GM23338 (cell line): ENCODE measurements at regions not wholly inside any gene's neighbourhood (a gene's known extent, or its start where the extent isn't known, plus 50 kb on each side); places are given as distances from the start of the nearest gene placed in this dataset.

Source experiments
- ATAC-seq: fragments of 200-7000 bp; cut with Tn5 transposase; 3 replicates; pipeline ENCODE4 v1.9.1; 2020
- DNase-seq: peaks from one replicate; pipeline ENCODE4 v3.0.0-alpha.2; 2015; ENCODE audit warnings: low spot score
- H2AFZ ChIP-seq: fragments of 200-600 bp; sonication (generic); 2 replicates; pipeline ENCODE4 v1.8.0; 2016; ENCODE audit warnings: antibody characterized with exemption, mild to moderate bottlenecking, moderate library complexity
- H3F3A ChIP-seq: fragments of 200-600 bp; sonication (generic); replicated peaks from 2 replicates; pipeline ENCODE4 v1.8.0; 2017; ENCODE audit warnings: antibody characterized with exemption, mixed run types, low read depth
- H3K27ac ChIP-seq: fragments of 200-600 bp; sonication (generic); 2 replicates; pipeline ENCODE4 v1.6.1; 2016; ENCODE audit warnings: low read depth
- H3K27me3 ChIP-seq: fragments of 200-600 bp; sonication (generic); 2 replicates; pipeline ENCODE4 v1.8.0; 2016; ENCODE audit warnings: mild to moderate bottlenecking, mixed run types, moderate library complexity; ENCODE audit not compliant: insufficient read depth
- H3K36me3 ChIP-seq: fragments of 200-600 bp; sonication (generic); 2 replicates; pipeline ENCODE4 v1.8.0; 2016; ENCODE audit warnings: mild to moderate bottlenecking; ENCODE audit not compliant: insufficient read depth
- H3K4me1 ChIP-seq: fragments of 200-600 bp; sonication (generic); 2 replicates; pipeline ENCODE4 v1.8.0; 2016; ENCODE audit warnings: mild to moderate bottlenecking, moderate library complexity; ENCODE audit not compliant: insufficient read depth
- H3K4me2 ChIP-seq: fragments of 200-600 bp; sonication (generic); 2 replicates; pipeline ENCODE4 v1.7.1; 2017; ENCODE audit warnings: mixed run types
- H3K4me3 ChIP-seq: fragments of 200-600 bp; sonication (generic); 2 replicates; pipeline ENCODE4 v1.6.1; 2016; ENCODE audit warnings: mixed run types
- H3K79me2 ChIP-seq: fragments of 200-600 bp; sonication (generic); replicated peaks from 2 replicates; pipeline ENCODE4 v1.8.0; 2017; ENCODE audit warnings: mild to moderate bottlenecking; ENCODE audit not compliant: insufficient read depth
- H3K9me2 ChIP-seq: fragments of 200-600 bp; sonication (generic); 2 replicates; pipeline ENCODE4 v1.8.0; 2017; ENCODE audit not compliant: insufficient read depth
- H4K20me1 ChIP-seq: fragments of 200-600 bp; sonication (generic); replicated peaks from 2 replicates; pipeline ENCODE4 v1.8.0; 2017; ENCODE audit warnings: mild to moderate bottlenecking; ENCODE audit not compliant: insufficient read depth
- H3K27ac Mint-ChIP-seq: 2 replicates; pipeline ENCODE4 v1.8.0; 2020; ENCODE audit warnings: inconsistent platforms, mild to moderate bottlenecking, moderate library complexity, mixed read lengths
- H3K27me3 Mint-ChIP-seq: 3 replicates; pipeline ENCODE4 v1.8.0; 2022; ENCODE audit warnings: low read depth, mild to moderate bottlenecking, moderate library complexity, mixed read lengths, inconsistent platforms; ENCODE audit not compliant: insufficient read depth, poor library complexity
- H3K36me3 Mint-ChIP-seq: 3 replicates; pipeline ENCODE4 v1.8.0; 2021; ENCODE audit warnings: low read depth, mild to moderate bottlenecking, inconsistent platforms, moderate library complexity, mixed read lengths
- H3K4me1 Mint-ChIP-seq: 3 replicates; pipeline ENCODE4 v1.8.0; 2020; ENCODE audit warnings: mild to moderate bottlenecking, inconsistent platforms, mixed read lengths
- H3K4me3 Mint-ChIP-seq: 3 replicates; pipeline ENCODE4 v1.8.0; 2021; ENCODE audit warnings: moderate library complexity, mild to moderate bottlenecking, inconsistent platforms, mixed read lengths
- H3K9me3 Mint-ChIP-seq: 3 replicates; pipeline ENCODE4 v1.8.0; 2020; ENCODE audit warnings: moderate library complexity, mild to moderate bottlenecking, inconsistent platforms, mixed read lengths
- CREB1 ChIP-seq: fragments of 250-450 bp; sonication (Bioruptor Pico); IDR thresholded peaks from 2 replicates; pipeline ENCODE4 v1.5.0; 2020; ENCODE audit warnings: low read depth, mild to moderate bottlenecking, moderate library complexity
- EZH2 ChIP-seq: fragments of 200-600 bp; sonication (generic); IDR thresholded peaks from one replicate; pipeline ENCODE4 v1.8.0; 2017; ENCODE audit warnings: antibody characterized with exemption, mild to moderate bottlenecking, low read depth; ENCODE audit not compliant: unreplicated experiment
- EZH2phosphoT487 ChIP-seq: fragments of 200-600 bp; sonication (generic); IDR thresholded peaks from one replicate; pipeline ENCODE4 v1.8.1; 2018; ENCODE audit warnings: antibody characterized with exemption; ENCODE audit not compliant: unreplicated experiment
- JUNB ChIP-seq: IDR thresholded peaks from one replicate; pipeline ENCODE4 v1.6.1; 2016; ENCODE audit warnings: antibody characterized with exemption; ENCODE audit not compliant: unreplicated experiment
- NANOG ChIP-seq: IDR thresholded peaks from 2 replicates; pipeline ENCODE4 v1.6.1; 2016; ENCODE audit warnings: antibody characterized with exemption, borderline replicate concordance
- POLR2AphosphoS5 ChIP-seq: IDR thresholded peaks from 2 replicates; pipeline ENCODE4 v1.6.1; 2016; ENCODE audit warnings: antibody characterized with exemption, low read depth
- ZNF114 ChIP-seq: fragments of 250-450 bp; sonication (Bioruptor Pico); IDR thresholded peaks from 2 replicates; pipeline ENCODE4 v1.5.0; 2020; ENCODE audit warnings: mild to moderate bottlenecking, moderate library complexity
- ZNF331 ChIP-seq: fragments of 250-450 bp; sonication (Bioruptor Pico); IDR thresholded peaks from 2 replicates; pipeline ENCODE4 v1.5.0; 2020; ENCODE audit warnings: low read depth, mild to moderate bottlenecking, moderate library complexity
- TF ChIP-seq, protein P1 (sequence below): fragments of 250-450 bp; sonication (Bioruptor Pico); IDR thresholded peaks from 2 replicates; pipeline ENCODE4 v1.5.0; 2020; ENCODE audit warnings: mild to moderate bottlenecking, moderate library complexity
- TF ChIP-seq, protein P2 (sequence below): IDR thresholded peaks from 2 replicates; pipeline ENCODE4 v1.6.1; 2016; ENCODE audit warnings: antibody characterized with exemption

DNA sequence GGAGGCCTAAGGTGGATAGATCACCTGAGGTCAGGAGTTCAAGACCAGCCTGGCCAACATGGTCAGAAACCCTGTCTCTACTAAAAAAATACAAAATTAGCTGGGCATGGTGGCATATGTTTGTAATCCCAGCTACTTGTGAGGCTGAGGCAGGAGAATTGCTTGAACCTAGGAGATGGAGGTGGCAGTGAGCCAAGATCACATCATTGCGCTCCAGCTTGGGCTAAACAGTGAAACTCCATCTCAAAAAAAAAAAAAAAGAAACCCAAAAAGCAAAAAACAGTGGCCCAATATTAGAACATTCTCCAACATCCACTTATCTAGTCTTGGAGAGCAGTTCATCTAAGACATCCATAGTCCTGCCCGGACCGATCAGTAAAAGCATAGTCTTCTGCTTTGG lies 260.4 kb downstream of the MREG start:
- Mint-ChIP-seq H3K36me3 (no peaks in the 10 kb centered on the region), H3K27me3 (peaks cover 1% of the 10 kb centered on the region), H3K4me1 (0 out of 3 replicates have a peak, but pooled peaks cover 2% of the 10 kb centered on the region), H3K9me3 (no peaks in the 10 kb centered on the region; the same call in 2 of the 3 replicates), H3K4me3 (no peak overlapping the region), H3K27ac (no peak overlapping the region)
- H3K79me2 ChIP-seq = no peaks in the 10 kb centered on the region
- H3K9me2 ChIP-seq = peaks cover 18% of the 10 kb centered on the region; the same call in 1 of the 2 replicates
- no peak for DNase-seq
- no peaks in the 10 kb centered on the region for H3K36me3 ChIP-seq
- H3K27me3 ChIP-seq = no peaks in the 10 kb centered on the region
- H2AFZ ChIP-seq = no peak overlapping the region
- no peaks in the 10 kb centered on the region for H3F3A ChIP-seq
- no peak overlapping the region for H3K4me3 ChIP-seq
- TF ChIP-seq JUNB (no peak), NANOG (no peak), ZNF331 (CRISPR knock-in tag) (no peak), EZH2phosphoT487 (no peak), CREB1 (CRISPR knock-in tag) (no peak), ZNF114 (CRISPR knock-in tag) (no peak), POLR2AphosphoS5 (no peak), EZH2 (no peak)
- TF ChIP-seq, protein P1, sequence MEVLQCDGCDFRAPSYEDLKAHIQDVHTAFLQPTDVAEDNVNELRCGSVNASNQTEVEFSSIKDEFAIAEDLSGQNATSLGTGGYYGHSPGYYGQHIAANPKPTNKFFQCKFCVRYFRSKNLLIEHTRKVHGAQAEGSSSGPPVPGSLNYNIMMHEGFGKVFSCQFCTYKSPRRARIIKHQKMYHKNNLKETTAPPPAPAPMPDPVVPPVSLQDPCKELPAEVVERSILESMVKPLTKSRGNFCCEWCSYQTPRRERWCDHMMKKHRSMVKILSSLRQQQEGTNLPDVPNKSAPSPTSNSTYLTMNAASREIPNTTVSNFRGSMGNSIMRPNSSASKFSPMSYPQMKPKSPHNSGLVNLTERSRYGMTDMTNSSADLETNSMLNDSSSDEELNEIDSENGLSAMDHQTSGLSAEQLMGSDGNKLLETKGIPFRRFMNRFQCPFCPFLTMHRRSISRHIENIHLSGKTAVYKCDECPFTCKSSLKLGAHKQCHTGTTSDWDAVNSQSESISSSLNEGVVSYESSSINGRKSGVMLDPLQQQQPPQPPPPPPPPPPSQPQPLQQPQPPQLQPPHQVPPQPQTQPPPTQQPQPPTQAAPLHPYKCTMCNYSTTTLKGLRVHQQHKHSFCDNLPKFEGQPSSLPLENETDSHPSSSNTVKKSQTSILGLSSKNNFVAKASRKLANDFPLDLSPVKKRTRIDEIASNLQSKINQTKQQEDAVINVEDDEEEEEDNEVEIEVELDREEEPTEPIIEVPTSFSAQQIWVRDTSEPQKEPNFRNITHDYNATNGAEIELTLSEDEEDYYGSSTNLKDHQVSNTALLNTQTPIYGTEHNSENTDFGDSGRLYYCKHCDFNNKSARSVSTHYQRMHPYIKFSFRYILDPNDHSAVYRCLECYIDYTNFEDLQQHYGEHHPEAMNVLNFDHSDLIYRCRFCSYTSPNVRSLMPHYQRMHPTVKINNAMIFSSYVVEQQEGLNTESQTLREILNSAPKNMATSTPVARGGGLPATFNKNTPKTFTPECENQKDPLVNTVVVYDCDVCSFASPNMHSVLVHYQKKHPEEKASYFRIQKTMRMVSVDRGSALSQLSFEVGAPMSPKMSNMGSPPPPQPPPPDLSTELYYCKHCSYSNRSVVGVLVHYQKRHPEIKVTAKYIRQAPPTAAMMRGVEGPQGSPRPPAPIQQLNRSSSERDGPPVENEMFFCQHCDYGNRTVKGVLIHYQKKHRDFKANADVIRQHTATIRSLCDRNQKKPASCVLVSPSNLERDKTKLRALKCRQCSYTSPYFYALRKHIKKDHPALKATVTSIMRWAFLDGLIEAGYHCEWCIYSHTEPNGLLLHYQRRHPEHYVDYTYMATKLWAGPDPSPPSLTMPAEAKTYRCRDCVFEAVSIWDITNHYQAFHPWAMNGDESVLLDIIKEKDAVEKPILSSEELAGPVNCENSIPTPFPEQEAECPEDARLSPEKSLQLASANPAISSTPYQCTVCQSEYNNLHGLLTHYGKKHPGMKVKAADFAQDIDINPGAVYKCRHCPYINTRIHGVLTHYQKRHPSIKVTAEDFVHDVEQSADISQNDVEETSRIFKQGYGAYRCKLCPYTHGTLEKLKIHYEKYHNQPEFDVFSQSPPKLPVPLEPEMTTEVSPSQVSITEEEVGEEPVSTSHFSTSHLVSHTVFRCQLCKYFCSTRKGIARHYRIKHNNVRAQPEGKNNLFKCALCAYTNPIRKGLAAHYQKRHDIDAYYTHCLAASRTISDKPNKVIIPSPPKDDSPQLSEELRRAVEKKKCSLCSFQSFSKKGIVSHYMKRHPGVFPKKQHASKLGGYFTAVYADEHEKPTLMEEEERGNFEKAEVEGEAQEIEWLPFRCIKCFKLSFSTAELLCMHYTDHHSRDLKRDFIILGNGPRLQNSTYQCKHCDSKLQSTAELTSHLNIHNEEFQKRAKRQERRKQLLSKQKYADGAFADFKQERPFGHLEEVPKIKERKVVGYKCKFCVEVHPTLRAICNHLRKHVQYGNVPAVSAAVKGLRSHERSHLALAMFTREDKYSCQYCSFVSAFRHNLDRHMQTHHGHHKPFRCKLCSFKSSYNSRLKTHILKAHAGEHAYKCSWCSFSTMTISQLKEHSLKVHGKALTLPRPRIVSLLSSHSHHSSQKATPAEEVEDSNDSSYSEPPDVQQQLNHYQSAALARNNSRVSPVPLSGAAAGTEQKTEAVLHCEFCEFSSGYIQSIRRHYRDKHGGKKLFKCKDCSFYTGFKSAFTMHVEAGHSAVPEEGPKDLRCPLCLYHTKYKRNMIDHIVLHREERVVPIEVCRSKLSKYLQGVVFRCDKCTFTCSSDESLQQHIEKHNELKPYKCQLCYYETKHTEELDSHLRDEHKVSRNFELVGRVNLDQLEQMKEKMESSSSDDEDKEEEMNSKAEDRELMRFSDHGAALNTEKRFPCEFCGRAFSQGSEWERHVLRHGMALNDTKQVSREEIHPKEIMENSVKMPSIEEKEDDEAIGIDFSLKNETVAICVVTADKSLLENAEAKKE (CRISPR knock-in tag) = no peak
- TF ChIP-seq, protein P2, sequence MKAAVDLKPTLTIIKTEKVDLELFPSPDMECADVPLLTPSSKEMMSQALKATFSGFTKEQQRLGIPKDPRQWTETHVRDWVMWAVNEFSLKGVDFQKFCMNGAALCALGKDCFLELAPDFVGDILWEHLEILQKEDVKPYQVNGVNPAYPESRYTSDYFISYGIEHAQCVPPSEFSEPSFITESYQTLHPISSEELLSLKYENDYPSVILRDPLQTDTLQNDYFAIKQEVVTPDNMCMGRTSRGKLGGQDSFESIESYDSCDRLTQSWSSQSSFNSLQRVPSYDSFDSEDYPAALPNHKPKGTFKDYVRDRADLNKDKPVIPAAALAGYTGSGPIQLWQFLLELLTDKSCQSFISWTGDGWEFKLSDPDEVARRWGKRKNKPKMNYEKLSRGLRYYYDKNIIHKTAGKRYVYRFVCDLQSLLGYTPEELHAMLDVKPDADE = no peak
- no peaks in the 10 kb centered on the region for H3K4me1 ChIP-seq
- no peak overlapping the region for H3K4me2 ChIP-seq
- no peak for ATAC-seq
- no peaks in the 10 kb centered on the region for H4K20me1 ChIP-seq
- H3K27ac ChIP-seq = no peak overlapping the region
